Right renal pelvis (tissue), 4 donors: ENCODE measurements at regions not wholly inside any gene's neighbourhood (a gene's known extent, or its start where the extent isn't known, plus 50 kb on each side); places are given as distances from the start of the nearest gene placed in this dataset.

Source experiments
- DNase-seq, 4 donors: peaks; one replicate each; pipeline ENCODE4 v3.0.0-alpha.2; 2013; ENCODE audit warnings: low read depth in 4 of 4, low spot score in 3 of 4, missing footprints in 1 of 4

DNA sequence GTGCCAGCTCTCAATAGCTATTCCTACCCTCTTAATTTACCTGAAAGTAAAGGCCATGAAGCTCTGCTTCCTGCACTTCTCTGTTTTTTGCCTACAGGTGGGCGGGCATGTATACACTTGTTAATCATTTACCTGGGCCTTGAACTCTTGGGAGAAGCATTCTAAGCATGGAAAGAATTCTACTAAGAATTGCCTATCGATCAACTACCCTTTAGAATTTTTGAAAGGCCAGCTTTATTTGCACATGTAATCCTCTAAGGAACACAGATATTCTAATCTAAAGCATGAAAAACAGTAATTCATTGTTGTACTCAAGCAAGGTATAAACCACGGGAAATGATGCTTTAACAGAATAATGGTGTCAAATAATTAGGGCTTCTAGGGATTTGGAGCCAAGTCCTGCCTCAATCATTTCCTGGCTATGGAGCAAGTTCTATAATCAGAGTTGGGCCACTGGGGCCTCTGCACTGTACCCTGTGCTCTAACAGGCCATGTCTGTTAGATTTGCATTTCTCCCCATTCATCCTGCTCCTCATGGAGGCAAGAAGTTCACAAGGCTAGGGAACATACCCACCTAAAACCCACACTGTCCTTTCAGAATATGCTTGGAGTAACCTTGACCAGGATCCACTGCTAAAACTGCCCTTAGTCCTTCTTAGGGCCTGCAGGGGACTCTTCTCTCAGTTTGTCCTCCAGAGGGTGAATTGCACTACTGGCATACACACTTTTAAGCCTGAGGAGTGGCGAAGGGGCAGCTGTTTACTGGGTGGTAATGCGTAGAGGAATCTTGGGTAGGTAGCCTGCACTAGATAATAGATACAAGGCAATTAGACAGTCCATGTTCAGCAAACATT lies 276.4 kb upstream of the JAG1 start:
- DNase-seq, result no peak

DNA sequence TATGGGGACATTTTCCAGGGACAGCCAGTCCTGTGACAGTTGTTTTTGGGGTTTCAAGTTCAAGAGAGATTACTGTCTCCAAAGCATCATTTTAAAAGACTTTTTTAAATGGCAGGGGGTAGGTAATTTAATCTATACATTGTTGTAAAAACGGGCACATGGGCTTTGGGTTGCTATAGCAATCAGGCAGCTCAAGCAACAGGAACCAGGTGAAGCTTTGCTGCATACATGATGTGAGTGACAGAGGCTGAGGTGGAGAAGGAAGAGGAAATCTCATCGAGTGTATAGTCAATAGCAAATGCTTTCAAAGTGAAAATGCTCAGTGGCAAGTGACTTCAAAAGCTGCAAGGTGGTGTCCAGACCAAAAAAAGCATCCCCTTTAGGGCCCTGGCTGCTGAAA lies 277.4 kb upstream of the JAG1 start:
- DNase-seq, result no peak

DNA sequence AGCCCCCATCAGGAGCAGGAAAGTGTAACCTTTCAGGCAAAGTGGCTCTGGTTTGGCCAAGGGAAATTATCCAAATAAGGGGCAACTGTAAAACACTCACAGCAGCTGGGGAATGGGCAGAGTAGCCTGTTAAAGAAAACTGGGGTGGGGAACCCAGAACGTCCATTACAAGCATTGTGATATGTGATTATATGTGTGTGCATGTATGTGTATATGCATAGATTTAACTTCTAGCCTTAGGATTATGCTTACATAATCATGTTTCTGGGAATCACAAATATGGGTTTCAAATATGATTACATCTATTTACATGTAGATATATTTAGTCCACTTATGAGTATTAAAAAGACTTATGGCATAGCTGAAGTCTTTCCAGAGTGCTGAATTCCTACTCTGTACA lies 278.1 kb upstream of the JAG1 start:
- DNase-seq, result no peak

DNA sequence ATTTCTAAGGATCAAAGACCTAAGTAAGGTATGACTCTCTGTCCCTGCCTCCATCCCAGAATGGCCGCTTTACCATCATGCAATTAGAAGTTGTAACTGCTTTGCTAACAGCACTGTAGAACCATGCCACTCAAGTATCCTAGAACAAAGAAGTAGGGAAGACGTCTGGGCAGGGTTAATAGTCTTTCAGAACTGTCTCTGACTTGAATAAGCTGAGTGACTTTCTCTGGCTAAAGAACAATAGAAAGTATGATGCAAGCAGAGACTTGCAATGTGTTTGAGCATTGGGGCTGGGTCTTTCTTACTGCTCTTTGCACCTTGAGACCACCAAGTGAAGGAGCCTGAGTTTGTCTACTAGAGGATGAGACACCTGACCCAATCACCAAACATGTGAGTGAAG lies 279.6 kb upstream of the JAG1 start:
- DNase-seq, result no peak

DNA sequence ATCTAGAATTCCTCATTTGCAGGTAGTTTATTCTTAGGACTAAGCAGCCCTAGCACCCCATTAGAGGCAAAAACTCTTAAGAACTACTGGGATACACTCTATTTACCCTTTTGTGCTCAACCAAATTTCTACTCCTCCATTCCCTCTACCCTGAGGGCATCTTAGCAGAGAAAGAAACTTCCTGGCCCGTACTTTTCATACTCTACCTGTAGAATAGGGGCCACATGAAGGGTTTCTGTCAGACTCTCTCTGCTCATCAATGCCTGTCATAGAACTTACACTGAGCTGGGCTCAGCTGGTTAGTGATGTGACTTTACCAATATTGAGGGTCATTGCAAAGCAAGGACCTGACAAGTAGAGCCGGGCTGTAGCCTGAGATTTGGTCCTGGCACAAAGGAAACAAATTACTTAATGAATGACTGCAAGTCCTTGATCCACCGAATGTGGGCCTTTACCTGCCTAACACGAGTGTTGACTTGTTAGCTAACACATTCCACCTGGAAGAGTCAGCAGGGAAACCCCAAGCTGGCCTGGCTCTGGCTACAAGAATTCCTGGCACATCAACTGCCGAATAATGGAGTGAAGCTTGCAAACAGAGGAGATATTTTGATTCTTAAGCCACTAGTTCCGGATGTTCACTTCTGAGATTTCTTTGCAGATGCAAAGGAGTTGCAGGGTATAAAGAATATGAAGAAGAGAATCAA lies 280.5 kb upstream of the JAG1 start:
- no peak for DNase-seq

DNA sequence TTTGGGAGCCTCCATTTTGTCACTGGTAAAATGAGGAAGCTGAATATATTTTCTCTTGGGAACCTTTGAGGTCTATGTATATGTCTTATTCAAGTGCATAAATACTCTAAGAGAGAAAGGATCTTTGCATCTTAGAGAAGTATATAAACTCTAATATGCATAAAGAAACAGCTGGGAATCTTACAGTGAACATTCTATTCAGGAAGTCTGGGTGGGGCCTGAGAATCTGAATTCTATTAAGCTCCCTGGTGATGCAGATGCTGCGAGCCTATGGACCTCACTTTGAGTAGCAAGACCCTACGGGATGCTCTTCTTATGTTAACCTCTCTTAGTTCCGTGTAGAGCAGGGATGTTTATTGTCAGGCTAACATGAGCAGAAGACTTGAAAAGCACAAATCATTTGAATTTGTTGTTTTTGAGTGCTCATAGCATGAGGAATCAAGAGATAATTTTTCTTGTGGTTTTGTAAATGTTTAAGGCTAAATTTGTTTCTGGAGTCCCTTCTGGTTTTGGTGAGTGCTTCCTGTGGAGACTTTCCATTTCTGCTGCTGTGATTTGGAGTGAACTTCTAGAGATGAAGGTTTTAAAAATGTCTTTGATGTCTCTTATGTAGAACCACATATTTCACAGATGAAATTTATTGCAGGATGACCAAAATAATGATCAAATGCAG lies 281.2 kb upstream of the JAG1 start:
- DNase-seq, result no peak

DNA sequence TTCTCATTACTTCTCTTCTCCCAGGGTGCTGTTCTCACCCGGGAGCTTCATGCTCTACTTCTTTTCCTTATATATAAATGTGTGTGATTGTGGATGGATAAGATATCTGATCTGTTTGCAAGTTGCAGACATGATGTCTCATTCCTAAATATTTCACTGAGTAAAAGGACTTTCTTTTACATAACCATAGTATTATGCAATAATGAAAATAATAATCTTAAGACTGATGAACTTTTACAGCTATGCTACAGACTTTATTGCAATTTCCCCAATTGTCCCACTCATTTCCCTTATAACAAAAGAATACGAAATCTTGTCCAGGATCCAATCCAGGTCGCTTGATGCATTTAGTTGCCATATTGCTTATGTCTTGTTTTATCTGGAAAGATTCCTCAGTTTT lies 284.5 kb upstream of the JAG1 start:
- DNase-seq, result no peak

DNA sequence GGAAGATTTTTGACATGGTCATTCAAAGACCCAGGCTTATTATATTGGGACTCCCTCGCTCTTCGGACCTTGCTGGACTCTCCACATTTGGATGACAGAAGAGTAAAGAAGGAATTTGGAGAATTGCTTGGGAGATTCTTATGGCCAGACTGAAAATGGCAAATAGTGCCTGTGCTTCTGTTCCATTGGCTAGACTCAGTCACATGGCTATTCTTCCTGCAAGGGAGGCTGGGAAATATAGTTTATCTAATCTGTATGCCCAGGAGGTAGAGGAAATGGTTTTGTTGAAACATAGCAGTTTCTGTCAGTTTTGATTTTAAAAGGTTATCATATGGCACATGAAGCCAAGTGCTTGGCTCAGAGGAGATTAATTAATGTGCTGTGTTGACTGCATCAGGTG lies 286.6 kb upstream of the JAG1 start:
- no peak for DNase-seq

DNA sequence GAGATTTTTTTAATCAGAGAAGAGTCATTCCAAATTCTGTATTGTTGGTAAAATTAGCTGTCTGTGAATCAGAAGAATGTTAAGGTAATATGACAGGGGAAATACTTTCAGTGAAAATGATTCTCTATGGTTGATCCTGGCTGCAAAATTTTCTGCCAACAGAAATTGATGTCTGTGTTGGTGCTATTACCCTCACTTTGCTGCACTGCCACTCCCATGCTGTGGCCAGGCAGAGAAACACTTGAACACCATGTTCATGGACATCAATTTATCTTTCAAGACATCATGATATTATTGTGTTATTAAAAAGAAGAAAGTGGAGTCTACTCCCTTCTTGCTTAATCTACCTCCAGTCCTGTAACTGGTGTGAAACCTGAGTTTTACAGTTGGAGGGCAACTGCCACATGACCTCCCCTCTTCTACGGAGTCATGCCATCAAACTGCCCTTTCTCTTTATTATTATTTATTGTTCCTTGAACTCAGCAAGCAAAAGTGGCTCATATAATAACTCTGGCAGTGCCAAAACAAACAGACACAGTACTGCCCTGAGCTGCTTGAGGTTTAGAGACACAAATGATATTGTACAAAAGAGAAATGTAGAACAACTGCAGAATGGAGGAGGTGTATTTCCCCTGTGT lies 288.0 kb upstream of the JAG1 start:
- DNase-seq, result no peak

DNA sequence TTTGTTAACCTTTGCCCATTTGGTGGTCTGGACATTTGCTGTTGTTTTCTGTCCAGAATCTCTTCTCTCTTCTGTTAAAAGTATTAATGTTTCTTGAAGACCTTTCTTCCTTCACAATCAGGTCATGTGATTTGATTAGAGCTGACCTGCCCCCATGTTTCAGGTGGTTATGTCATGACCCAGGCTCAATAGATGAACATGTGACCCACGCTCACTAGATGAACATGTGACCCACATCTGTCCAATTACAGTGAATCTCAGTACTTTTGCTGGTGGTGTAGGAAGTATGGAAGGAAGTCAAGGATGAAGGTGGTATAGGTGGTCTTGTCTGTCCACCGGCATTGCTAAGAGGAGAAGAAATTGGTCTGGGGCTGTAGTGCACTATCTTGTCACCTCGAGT lies 289.1 kb upstream of the JAG1 start:
- DNase-seq, result no peak

DNA sequence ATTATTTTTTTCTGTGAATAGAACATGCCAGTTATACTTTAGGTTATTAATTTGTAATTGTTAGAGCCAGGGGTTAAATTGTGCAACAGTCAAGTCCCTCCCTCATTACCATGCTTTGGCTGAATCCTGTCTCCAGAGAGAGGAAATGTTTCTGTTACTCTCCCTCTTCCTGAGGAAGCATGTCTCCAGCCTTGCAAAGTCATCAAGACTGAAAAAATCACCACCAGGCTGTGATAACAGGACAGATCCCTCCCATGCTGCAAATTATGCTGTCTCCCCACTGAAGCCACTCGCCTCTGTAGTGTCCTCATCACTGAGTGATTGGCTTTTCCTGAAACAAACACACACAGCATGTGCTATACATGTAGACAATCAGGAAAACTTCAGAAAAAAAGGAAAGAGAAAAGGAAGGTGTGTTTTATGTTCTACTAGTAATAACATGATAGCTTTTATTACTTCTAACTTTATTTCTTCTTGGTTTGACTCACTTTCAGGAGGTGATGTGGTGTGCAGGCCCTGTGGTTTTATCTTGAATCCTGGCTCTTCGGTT lies 290.0 kb upstream of the JAG1 start:
- no peak for DNase-seq

DNA sequence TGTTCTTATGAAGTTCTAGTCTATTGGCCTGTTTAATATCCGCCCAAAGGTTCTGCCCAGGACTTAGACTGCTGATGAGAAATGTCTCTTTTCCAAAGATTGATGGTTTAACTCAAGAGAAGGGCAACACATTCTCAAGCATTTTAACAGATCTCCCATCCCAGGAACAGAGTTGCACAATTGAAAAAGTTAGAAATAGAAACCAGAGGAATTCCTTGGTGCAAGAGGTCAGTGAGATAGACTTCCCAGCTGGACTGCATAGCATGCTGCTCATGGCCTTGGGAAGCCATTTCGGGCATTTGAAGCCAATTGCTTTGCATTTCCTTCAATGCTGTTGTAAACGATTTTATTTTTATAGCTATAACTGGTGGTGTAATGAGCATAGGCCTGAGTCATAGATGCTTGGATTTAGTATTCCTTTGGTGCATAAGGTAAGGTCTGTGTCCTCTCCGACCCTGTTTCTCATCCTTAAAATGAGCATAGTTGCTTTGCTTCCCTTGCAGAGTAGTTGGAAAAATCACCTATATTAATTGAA lies 292.2 kb upstream of the JAG1 start:
- DNase-seq, result no peak

DNA sequence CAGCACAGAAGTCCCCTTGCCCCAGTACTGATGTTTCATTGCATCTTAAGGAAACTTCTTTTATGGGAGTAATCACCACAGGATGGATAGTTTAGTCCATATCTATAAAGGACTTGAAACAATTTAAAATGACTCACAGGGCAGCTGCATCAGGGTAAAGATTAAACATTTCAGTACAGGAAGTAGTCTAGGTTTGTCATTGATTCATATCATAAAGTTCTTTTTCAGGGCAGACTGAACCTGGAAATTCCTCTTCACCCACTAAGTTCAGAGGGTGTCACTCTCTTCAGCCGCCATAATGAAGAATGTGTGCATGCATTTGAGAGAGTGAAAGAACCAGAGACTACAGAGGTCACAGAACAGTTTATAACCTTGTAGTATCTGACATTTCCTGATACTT lies 296.3 kb upstream of the JAG1 start:
- no peak for DNase-seq

DNA sequence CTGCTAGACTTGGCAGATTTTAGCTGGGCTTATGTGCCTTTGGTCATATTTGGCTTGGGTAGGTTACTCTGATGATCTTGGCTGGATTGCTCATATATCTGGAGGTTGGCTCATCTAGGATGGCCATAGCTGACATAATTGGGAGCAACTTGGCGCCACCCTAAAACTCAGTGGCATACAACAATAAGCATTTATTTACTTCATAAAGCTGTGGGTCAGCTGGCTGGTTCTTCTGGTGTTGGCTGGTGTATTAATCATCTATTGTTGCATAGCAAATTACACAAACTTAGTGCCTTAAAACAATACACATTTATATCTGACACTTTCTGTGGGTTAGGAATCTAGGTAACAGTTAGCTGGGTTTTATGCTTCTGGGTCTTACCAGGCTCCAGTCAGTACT lies 297.3 kb upstream of the JAG1 start:
- DNase-seq, result no peak

DNA sequence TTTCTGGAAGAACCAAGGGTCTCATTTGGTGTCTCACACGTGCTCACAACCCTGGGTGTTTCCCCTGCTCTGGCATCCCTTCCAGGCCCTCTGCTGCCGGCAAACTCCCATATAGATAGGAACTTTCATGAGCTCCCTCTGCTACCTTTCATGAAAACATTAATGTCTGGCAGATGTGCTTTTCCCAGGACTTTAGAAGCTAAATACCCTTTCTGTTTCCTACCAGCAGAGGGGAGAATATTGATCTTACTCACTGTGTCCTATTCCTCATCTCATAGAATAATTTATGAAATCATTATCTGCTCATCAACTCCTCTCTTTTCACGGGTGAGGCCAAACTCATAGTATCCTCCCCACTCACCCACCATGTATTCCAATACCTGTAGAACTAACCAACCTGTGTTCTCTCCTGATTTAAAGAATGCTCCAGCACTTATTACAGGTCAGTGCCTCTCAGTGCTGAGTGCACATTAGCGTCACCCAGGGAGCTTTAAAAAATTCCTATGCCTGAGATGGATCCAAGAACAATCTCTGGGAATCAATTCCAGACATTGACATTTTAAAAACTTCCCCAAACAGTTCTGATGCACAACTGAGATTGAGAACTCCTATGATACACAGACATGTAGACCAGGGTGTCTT lies 298.5 kb upstream of the JAG1 start:
- DNase-seq, result no peak

DNA sequence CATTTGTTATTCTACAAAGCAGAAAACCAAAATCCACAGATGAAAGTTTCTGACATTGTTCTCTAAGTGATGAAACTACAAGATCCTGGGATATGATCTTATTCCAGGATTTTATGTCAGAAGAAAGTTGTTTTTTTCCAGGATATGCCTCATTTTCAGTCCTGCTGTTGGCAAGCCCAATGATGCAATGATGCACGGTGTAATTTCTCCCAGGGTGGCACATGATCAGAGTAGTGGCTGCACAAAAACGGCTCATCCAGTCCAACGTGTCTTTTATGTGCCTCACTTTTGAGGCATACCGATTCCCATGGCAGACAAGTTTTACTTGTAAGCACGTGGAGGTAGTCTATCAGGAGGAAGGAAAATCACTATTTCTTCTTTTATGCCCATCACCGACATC lies 302.3 kb upstream of the JAG1 start:
- DNase-seq, result no peak

DNA sequence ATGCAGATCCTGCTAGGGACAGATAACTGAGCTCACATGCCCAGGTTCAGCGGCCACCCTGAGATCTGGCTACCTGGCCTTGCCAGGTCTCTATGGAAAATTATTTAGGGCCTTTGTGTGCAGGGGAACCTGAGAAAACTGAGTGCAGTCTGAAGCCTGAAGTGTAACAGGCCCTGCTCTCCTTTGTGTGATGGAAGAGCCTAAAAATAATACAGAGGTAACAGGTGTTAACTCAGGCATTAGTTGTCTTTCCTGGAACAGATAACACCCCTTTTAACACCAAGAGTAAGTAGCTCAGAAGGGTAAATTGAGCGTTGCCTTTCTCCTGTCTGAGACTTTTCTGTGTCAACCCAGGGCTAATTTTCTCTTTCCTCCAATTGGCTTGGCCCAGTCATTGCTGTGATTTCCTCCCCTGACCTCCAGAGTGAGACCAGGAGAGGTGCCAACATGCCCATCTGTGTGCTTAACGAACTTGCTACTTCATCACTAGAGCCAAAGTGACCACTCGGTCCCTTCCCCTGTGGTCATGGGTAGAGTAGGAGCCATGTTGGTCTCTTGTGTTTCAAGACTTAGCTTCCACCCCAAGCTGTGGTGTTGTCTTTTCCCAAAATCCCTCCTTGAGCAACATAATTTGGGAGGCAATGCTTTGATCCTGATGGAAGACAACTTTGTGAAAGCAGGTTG lies 304.4 kb upstream of the JAG1 start:
- no peak for DNase-seq

DNA sequence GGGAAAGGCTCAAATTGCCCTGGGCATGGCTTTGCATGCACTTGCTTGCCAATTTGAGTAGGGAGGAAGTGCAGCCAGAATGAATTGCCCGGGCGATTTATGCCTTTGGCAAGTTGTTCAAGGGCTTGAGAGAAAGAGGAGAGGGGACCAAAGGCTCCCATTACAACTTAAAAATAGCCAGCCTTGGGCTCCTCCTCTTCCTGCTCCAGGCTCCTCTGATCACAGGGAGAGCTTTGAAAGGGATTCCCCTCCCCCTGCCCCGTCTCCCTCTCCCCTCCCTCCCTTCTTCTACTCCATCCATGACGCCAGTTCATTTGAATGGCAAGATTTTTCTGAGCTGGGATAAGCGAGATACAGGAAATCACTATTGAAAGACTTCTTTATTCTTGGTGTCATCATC lies 304.9 kb upstream of the JAG1 start:
- no peak for DNase-seq

DNA sequence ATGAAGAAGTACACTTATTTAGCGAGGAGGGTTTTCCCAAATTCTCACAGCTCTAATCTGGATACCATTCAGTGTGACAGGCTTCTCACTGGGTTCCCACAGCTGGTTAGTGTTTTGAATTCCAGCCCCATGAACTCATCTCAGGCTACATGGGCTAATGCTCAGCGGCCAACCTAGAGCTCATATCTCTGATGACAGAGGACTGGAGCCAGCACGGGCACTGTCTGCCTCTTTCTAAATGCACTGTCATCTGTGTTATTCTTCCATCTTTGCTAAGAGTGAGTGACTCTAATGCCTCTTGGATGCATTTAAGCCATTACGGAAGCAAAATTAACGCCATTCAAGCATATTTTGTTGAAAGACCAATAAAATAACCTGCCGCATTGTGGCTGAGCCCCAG lies 308.9 kb upstream of the JAG1 start:
- DNase-seq, result no peak

DNA sequence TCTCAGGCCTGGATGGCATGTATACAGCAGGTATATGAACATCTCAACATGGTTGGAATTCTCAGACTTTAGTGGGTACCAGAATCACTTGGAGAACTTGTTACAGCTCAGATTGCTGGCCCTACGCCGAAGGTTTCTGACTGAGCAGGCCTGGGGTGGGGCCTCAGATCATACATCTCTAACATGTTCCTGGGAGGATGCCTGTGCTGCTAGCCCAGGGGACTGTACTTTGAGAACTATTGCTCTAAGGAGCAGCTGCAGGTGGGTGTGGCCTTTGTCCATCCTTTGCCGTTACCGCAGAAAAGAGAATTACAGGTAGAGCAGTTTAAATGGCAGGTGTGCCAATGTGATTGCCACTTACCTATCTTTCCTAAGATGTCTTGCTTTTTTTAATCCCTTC lies 310.5 kb upstream of the JAG1 start:
- DNase-seq, result no peak
